ENCODE measurements at regions not wholly inside any gene's neighbourhood (a gene's known extent, or its start where the extent isn't known, plus 50 kb on each side); places are given as distances from the start of the nearest gene placed in this dataset.

- DNase-seq (ENCODE audit: low read depth), result no peak
- TF ChIP-seq CTCF (conservative IDR thresholded peaks at IDR 0.05; ENCODE audit: low read depth, low read length), result no peak
- H3K4me3 ChIP-seq (ENCODE audit: low read depth, low read length), result no peak overlapping the region
Measured at GRCh38 chr3:157922614-157923013, 183.6 kb downstream of the SHOX2 start.

- TF ChIP-seq CTCF (conservative IDR thresholded peaks at IDR 0.05; ENCODE audit: low read depth, low read length), result no peak
- DNase-seq (ENCODE audit: low read depth), result no peak
- no peak overlapping the region for H3K4me3 ChIP-seq (ENCODE audit: low read depth, low read length)
Measured at GRCh38 chr3:157921811-157922210, 184.4 kb downstream of the SHOX2 start.

GRCh38 chr3:157920822-157921700, 185.2 kb downstream of the SHOX2 start:
- DNase-seq (ENCODE audit: low read depth), result no peak

GRCh38 chr3:157919319-157919887, 186.8 kb downstream of the SHOX2 start:
- no peak overlapping the region for H3K4me3 ChIP-seq (ENCODE audit: low read depth, low read length)
- TF ChIP-seq CTCF (conservative IDR thresholded peaks at IDR 0.05; ENCODE audit: low read depth, low read length), result no peak
- no peak for DNase-seq (ENCODE audit: low read depth)

More at GRCh38 chr3:157920822-157921700, 185.2 kb downstream of the SHOX2 start:
- no peak overlapping the region for H3K4me3 ChIP-seq (ENCODE audit: low read depth, low read length)
- TF ChIP-seq CTCF (conservative IDR thresholded peaks at IDR 0.05; ENCODE audit: low read depth, low read length), result no peak

- no peak overlapping the region for H3K4me3 ChIP-seq (ENCODE audit: low read depth, low read length)
- DNase-seq (ENCODE audit: low read depth), result no peak
- no peak for TF ChIP-seq CTCF (conservative IDR thresholded peaks at IDR 0.05; ENCODE audit: low read depth, low read length)
Measured at GRCh38 chr3:157918402-157918801, 187.8 kb downstream of the SHOX2 start.

GRCh38 chr3:157916672-157917071, 189.5 kb downstream of the SHOX2 start:
- no peak for DNase-seq (ENCODE audit: low read depth)
- no peak overlapping the region for H3K4me3 ChIP-seq (ENCODE audit: low read depth, low read length)
- no peak for TF ChIP-seq CTCF (conservative IDR thresholded peaks at IDR 0.05; ENCODE audit: low read depth, low read length)
